Central memory CD4-positive, alpha-beta T cell (primary cell): ENCODE measurements at regions not wholly inside any gene's neighbourhood (a gene's known extent, or its start where the extent isn't known, plus 50 kb on each side); places are given as distances from the start of the nearest gene placed in this dataset.

Experiments used
- DNase-seq: peaks from one replicate; pipeline ENCODE4 v3.0.0; 2022

DNA sequence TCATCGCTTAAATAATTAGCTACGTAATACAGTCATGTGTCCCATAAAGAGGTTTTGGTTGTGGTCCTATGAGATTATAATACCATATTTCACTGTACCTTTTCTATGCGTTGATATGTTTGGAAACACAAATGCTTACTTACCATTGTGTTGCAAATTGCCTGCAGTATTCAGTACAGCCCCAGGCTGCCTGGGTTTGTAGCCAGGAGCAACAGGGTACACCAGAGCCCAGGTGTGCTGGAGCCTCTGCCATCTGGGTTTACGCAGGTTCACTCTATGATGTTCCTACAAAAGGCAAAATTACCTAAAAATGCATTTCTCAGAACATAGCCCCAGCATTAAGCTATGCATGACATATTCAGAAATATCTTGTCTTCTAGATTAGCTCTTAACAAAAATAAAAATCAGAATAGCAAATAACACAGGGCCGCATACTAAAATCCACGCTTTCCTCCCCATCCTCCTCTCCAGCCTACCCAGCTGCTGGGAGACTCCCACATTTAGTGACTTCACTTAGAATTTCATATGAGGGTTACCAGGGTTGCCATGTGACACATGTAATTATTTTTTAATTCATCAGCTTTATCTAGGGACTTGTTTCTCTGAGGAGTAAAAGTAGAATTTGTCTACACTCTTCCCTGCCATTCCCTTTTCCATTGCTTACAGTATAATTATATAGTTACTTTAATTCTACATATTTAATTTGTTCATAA is 559.0 kb upstream of the ADARB2 start:
- no peak for DNase-seq

- no peak for DNase-seq
These were observed 557.4 kb upstream of the ADARB2 start for GRCh38 chr10:2294739-2295138.

GRCh38 chr10:2284071-2284470 is 546.7 kb upstream of the ADARB2 start:
- no peak for DNase-seq

GRCh38 chr10:2282202-2282601 is 544.9 kb upstream of the ADARB2 start:
- no peak for DNase-seq

DNA sequence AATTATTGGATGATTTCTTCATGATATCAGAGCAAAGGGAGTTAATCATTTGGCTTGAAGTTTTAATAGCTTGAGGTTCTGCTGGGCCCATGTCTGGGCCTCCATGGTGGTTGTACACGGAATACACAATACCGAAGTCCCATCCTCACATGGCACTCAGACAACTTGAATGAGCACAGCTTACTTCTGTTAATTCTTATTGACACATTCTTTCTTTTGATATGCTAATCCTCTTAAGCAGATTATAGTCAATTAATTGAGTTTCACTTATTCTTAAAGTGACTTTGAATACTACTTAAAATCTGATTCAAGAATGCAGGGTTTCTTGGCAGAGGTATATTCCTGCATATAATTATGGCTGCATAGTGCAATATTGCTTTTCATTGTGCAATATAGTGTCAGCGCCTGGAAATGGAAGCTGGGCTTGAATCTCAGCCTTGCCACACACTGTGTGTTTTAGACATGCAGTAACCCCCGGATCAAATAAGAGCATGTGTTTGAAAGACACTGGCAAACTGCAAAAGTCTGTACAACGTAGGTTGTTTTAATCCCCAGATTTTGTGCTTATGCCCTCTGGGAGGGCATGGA is 543.5 kb upstream of the ADARB2 start:
- DNase-seq = no peak

GRCh38 chr10:2279711-2280110 is 542.4 kb upstream of the ADARB2 start:
- no peak for DNase-seq

- DNase-seq = no peak
These were observed 541.0 kb upstream of the ADARB2 start for GRCh38 chr10:2278363-2278762.

GRCh38 chr10:2263561-2263960 is 526.2 kb upstream of the ADARB2 start:
- no peak for DNase-seq

DNA sequence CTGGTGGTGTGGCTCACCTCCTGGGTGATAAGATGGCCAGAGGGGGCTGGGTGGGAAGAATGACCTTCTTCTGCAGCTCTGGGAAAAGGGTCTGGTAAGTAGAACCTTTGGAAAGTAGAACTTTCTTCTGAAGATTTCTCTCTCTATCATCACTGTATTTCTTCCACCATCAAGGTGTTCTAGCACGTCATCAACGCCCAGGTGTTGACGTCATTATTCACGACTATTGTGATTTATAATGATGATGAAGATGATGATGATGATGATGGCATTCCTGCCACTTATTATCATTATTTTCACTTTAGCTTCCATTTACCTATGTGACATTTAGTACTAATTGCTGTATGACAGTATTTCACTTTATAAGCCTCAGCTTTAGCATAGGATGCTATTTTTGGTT is 525.6 kb upstream of the ADARB2 start:
- DNase-seq = no peak

DNA sequence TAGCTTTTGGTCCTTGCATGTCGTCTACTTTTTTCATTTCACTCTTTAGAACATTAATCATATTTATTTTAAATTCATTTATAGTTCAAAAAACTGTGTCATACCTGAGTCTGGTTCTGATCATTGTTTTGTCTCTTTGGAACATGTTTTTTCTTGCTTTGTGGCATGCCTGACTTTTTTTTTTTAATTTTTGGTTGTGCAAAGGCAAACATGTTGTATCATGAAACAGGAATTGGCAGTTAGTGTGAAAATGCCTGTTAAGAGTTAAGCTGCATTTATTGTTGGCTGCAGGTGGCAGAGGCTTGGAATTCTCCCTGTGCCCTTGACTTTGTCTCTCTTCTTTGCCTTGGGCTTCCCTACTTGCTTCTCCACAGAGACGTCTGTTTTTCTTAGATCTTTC is 525.0 kb upstream of the ADARB2 start:
- no peak for DNase-seq

- DNase-seq = no peak
These were observed 518.9 kb upstream of the ADARB2 start for GRCh38 chr10:2256241-2256640.

DNA sequence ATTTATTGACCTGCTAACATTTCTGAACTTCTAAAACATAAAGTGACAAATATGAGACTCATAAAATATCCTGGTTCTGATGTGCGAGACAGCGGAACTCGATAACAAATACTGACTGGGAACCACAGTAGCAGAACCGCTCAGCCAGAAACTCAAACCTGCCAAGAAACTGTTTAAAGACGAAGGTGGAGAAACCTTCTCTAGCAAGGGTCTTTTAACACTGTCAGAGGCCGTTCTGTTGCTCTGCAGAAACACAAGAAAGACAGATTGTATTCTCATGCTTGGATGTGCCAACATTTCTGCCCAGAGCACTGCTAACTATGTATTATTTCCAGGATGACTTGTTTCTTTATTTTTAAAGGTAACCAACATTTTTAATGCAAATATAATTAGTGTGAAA is 514.8 kb upstream of the ADARB2 start:
- no peak for DNase-seq

DNA sequence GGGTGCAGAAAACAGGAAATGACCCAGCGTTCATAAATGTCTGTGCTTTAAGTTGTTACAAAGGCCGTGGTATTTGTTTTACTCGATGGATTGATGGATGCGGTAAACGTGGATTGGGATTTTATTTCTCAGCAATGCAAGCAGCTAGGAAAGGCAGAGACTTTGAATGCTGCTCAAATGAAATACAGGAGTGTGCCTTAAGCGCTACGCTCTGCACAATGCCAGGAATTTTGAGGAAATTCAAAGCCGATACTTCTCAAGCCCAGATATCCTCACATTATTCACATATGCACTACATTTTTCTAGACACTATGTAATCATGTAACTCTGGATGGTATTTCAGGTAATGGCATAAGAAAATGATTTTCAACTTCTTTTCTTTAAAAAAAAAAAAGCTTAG is 514.3 kb upstream of the ADARB2 start:
- DNase-seq = no peak

- no peak for DNase-seq
These were observed 509.4 kb upstream of the ADARB2 start for GRCh38 chr10:2246747-2247146.

GRCh38 chr10:2245580-2245979 is 508.3 kb upstream of the ADARB2 start:
- DNase-seq = no peak

DNA sequence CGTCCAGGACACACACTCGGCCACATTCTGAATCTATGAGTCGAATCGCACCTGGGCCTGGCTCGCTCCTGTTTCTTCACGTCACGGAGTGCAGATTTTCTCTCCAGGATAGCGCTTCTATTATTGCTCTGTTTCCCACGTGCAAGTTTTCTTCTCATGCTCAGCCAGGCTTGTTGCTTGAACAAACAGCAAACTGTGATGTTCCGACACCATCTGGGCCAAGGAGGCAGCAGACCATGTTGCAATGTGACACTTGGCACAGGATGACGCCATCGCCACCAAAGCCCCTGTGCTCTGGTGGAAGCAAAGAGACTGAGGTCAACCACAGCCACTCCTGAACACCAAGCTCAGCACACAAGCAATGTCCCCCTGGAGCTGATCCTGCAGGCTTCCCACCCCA is 507.1 kb upstream of the ADARB2 start:
- no peak for DNase-seq

DNA sequence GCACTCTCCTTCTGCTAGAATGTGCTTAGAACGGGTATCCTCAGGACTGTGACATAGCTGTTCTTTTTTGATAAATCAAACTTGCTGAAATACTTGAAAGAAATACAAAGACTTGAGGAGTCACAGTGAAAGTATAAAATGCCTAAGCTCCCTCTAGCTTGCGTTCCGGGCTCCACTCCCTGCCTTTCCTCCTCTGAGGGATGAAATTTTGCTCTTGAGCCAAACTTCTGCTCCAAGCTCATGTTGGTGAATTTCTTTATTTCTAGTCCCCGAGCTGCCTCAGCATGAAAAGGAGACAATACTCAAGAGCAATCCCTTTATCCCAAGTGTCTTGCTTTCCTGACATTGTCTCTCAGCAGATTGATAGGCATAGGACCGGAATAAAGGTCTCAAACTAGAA is 499.6 kb upstream of the ADARB2 start:
- DNase-seq = no peak

DNA sequence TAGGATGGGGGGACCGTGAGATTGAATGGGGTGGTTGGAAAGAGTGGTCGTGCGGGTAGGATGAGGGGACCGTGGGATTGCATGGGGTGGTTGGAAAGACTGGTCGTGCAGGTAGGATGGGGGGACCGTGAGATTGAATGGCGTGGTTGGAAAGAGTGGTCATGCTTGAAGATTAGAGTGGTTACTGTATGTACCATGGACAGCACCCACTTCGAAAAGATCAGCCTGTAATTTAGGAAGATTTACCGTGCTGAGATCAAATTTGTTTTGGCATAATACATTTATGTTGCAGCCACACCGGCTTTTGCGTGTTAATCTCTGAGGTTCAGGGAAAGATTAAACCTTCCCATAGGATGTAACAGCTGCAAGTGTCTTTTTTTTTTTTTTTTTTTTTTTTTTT is 495.2 kb upstream of the ADARB2 start:
- DNase-seq = no peak

DNA sequence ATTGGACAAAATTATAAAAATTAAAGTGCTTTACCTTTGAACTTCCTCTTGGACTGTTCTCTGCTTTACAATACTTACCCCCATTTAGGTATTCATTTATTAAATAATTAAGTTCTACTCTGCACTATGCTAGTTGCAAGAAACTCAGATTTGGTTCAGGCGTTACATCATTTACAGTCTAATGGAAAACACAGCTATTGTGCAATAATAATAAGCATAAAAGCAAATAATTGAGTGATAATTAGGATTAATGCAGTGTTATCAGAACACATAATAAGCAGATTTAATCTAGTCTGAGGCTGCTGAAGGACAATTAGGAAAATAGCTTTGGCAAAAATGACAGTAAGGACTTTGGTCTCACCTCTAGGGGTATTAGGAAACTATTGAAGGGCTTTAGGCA is 493.2 kb upstream of the ADARB2 start:
- DNase-seq = no peak

DNA sequence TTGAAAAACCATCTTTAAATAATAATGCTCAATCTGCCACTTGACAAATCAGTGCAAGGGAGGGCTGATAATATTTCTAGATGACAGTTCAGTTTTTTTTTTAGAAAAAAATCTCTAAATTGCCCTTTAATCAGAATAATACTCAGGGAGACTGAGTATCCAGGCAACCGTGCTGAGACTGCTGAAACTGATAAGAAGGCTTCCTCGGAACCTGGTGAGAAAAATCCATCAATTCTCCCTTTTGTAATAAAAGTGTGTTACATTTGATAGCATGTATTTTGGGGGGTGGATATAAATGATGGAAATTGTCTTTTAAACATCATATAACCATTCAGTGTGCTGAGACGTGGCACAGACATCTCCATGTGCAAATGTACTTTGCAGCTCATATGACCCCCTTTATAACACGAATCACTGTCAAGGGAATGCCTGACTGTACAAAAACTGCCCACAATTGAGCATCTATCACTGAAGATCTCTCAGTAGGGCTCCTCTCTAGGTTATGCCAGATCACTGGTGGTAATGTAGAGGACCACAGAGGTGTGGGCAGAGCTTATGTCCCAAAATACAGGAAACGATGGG is 491.1 kb upstream of the ADARB2 start:
- DNase-seq = no peak

GRCh38 chr10:2225609-2226008 is 488.3 kb upstream of the ADARB2 start:
- DNase-seq = no peak

DNA sequence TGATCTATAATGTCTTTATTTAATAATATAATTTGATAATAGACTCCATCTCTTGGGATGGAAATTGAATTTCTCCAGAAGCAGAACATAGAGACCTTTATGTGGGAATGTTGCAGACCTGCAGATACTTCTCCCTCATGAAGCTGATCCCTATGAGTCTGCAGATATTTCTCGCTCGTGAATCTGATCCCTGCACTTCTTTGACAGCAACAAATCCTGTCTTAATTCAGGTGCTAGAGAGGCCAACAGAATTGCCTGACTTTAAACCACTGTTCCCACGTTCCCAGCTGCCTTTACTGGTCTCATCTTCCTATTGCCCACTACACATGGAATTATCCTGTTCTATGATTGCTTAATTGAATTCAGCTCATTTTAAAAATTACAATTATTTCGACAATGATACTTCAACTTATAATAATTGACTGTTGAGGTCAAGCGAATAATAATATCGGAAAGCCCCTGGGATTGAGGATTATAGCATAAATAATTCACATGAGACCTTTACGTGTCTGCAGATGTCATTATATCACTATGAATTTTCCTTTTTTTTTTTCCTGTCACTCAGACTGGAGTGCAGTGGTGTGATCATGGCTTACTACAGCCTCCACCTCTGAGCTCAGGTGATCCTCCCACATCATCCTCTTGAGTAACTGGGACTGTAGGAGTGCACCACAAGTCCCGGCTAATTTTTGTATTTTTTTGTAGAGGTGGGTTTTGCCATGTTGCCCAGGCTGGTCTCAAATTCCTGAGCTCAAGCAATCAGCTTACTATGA is 486.4 kb upstream of the ADARB2 start:
- no peak for DNase-seq

- no peak for DNase-seq
These were observed 485.3 kb upstream of the ADARB2 start for GRCh38 chr10:2222631-2223030.

GRCh38 chr10:2214805-2215204 is 477.5 kb upstream of the ADARB2 start:
- DNase-seq = no peak
